ENCODE measurements at regions not wholly inside any gene's neighbourhood (a gene's known extent, or its start where the extent isn't known, plus 50 kb on each side); places are given as distances from the start of the nearest gene placed in this dataset.
"Not testable (repeated sequence)": the region's sequence is repeated elsewhere in the genome, so short reads cannot be mapped to it uniquely, and the experiment has no call there.

DNA sequence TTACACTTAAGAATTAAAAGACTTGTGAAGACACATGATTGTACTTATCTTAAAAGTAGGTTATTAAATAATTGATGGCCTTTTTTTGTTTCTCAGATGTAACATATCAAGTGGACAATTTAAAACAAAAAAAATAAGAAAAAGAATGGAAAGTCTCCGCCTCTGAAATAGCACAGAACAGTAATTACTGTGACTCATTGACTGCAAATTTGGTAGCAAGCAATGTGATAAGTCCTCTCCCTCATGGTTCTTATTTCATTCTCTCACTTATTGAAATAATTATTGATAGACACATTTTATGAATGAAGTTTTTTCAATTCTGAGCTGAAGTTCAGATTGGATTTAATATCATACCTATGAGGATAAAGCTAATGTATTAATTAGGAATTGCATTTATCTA, 717.9 kb upstream of the LUZP2 start:
- Histone ChIP-seq H3K9ac (ENCODE audit: low read length) (no peak overlapping the region), H3K4me1 (ENCODE audit: insufficient read depth, low read length) (peaks cover 3% of the 10 kb centered on the region), H3K4me2 (ENCODE audit: low read length) (no peak overlapping the region), H3K4me3 (ENCODE audit: insufficient read depth, low read depth, low read length) (no peak overlapping the region), H3K27ac (ENCODE audit: low read depth, low read length) (no peak overlapping the region), H2AFZ (ENCODE audit: low read depth, low read length) (no peak overlapping the region), H3K79me2 (ENCODE audit: insufficient read depth, low read length) (no peaks in the 10 kb centered on the region), H3K27me3 (ENCODE audit: insufficient read depth, low read length) (no peaks in the 10 kb centered on the region), H3K9me3 (ENCODE audit: insufficient read depth, low read depth, low read length) (no peaks in the 10 kb centered on the region), H4K20me1 (ENCODE audit: insufficient read depth, low read length) (no peaks in the 10 kb centered on the region), H3K36me3 (ENCODE audit: insufficient read depth, low read length) (no peaks in the 10 kb centered on the region)
- Mint-ChIP-seq H3K36me3 (ENCODE audit: low read depth, unreplicated experiment) (no peaks in the 10 kb centered on the region), H3K4me3 (ENCODE audit: unreplicated experiment) (no peak overlapping the region), H3K9me3 (ENCODE audit: unreplicated experiment) (no peaks in the 10 kb centered on the region), H3K4me1 (ENCODE audit: low read depth, unreplicated experiment) (peaks cover 14% of the 10 kb centered on the region), H3K27ac (ENCODE audit: unreplicated experiment) (peak overlapping the region; percentile 89), H3K27me3 (ENCODE audit: low read depth, unreplicated experiment) (no peaks in the 10 kb centered on the region)
- FAIRE-seq (no peak), DNase-seq (ENCODE audit: low read depth) (peak; percentile 75)
- TF ChIP-seq, protein P1, sequence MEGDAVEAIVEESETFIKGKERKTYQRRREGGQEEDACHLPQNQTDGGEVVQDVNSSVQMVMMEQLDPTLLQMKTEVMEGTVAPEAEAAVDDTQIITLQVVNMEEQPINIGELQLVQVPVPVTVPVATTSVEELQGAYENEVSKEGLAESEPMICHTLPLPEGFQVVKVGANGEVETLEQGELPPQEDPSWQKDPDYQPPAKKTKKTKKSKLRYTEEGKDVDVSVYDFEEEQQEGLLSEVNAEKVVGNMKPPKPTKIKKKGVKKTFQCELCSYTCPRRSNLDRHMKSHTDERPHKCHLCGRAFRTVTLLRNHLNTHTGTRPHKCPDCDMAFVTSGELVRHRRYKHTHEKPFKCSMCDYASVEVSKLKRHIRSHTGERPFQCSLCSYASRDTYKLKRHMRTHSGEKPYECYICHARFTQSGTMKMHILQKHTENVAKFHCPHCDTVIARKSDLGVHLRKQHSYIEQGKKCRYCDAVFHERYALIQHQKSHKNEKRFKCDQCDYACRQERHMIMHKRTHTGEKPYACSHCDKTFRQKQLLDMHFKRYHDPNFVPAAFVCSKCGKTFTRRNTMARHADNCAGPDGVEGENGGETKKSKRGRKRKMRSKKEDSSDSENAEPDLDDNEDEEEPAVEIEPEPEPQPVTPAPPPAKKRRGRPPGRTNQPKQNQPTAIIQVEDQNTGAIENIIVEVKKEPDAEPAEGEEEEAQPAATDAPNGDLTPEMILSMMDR (IDR thresholded peaks at IDR 0.05; ENCODE audit: insufficient read depth, low read depth, low read length), result no peak

DNA sequence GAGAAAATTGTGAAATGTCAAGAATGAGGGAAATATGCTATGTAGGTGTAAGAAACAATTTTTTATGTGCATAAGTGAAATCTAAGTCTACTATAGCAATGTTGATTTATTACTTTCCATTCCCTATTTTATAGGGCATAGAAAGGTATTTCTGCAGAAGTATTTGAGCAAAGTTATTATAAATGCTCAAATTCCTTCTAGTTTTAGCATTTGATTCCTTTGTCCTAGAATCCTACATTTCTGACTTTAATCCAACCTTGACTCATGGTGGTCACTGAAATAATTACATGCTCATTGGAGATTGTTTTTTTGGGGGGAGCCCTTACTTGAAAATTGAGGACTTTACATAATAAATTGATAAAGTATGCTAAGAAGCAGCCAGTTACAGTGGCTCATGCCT, 716.6 kb upstream of the LUZP2 start:
- Histone ChIP-seq H3K4me1 (ENCODE audit: insufficient read depth, low read length) (peaks cover 3% of the 10 kb centered on the region), H2AFZ (ENCODE audit: low read depth, low read length) (no peak overlapping the region), H3K4me2 (ENCODE audit: low read length) (no peak overlapping the region), H3K9ac (ENCODE audit: low read length) (no peak overlapping the region), H3K79me2 (ENCODE audit: insufficient read depth, low read length) (no peaks in the 10 kb centered on the region), H3K36me3 (ENCODE audit: insufficient read depth, low read length) (no peaks in the 10 kb centered on the region), H3K4me3 (ENCODE audit: insufficient read depth, low read depth, low read length) (no peak overlapping the region), H3K9me3 (ENCODE audit: insufficient read depth, low read depth, low read length) (no peaks in the 10 kb centered on the region), H3K27me3 (ENCODE audit: insufficient read depth, low read length) (no peaks in the 10 kb centered on the region), H3K27ac (ENCODE audit: low read depth, low read length) (no peak overlapping the region), H4K20me1 (ENCODE audit: insufficient read depth, low read length) (no peaks in the 10 kb centered on the region)
- no peaks in the 10 kb centered on the region for H3K9me3 Mint-ChIP-seq (ENCODE audit: unreplicated experiment)
- no peak for FAIRE-seq
- no peaks in the 10 kb centered on the region for H3K27me3 Mint-ChIP-seq (ENCODE audit: low read depth, unreplicated experiment)
- peaks cover 14% of the 10 kb centered on the region for H3K4me1 Mint-ChIP-seq (ENCODE audit: low read depth, unreplicated experiment)
- no peak overlapping the region for H3K27ac Mint-ChIP-seq (ENCODE audit: unreplicated experiment)
- DNase-seq (ENCODE audit: low read depth), result peak; percentile 34
- TF ChIP-seq, protein P1 (IDR thresholded peaks at IDR 0.05; ENCODE audit: insufficient read depth, low read depth, low read length), result no peak
- no peak for TF ChIP-seq EZH2 (IDR thresholded peaks at IDR 0.05; ENCODE audit: insufficient read depth, low read length)
- H3K36me3 Mint-ChIP-seq (ENCODE audit: low read depth, unreplicated experiment), result no peaks in the 10 kb centered on the region
- H3K4me3 Mint-ChIP-seq (ENCODE audit: unreplicated experiment), result no peak overlapping the region

DNA sequence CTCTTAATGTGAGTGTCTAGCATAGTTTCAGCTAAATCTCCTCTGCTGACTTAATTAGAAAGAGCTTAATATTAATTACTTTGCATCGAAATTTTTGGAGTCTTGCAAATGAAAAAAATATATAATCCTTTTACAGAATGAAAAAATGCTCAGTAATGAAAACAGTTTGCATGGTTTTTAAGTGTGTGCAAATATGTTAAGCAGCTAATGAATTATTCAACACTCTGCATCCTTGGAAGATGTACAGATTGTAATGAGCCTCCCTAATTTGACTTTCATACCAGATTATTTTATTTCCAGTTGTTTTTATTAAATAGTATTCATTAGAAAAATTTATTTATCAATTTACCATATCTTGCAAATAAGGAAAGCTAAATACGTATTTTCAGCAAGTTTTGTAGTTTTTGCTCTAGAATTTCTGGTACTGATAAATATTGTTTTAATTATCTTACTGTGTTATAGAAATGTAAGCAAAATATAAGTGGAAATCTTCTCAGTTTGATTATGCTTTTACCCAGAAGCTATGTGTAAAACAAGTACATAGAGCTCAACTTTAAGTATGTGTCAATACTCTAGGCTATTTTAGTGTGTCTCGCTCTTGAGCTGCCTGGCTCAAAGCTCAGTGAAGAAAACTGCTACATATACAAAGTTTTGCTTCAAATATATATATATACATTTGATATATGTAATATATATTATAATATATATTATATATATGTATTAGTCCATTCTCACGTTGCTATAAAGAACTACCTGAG, 714.9 kb upstream of the LUZP2 start:
- no peak for DNase-seq (ENCODE audit: low read depth)
- Histone ChIP-seq H4K20me1 (ENCODE audit: insufficient read depth, low read length) (no peaks in the 10 kb centered on the region), H3K4me1 (ENCODE audit: insufficient read depth, low read length) (peaks cover 3% of the 10 kb centered on the region), H3K4me2 (ENCODE audit: low read length) (no peak overlapping the region), H3K27ac (ENCODE audit: low read depth, low read length) (no peak overlapping the region), H3K9me3 (ENCODE audit: insufficient read depth, low read depth, low read length) (no peaks in the 10 kb centered on the region), H3K4me3 (ENCODE audit: insufficient read depth, low read depth, low read length) (no peak overlapping the region), H2AFZ (ENCODE audit: low read depth, low read length) (no peak overlapping the region), H3K79me2 (ENCODE audit: insufficient read depth, low read length) (no peaks in the 10 kb centered on the region), H3K27me3 (ENCODE audit: insufficient read depth, low read length) (no peaks in the 10 kb centered on the region), H3K9ac (ENCODE audit: low read length) (no peak overlapping the region), H3K36me3 (ENCODE audit: insufficient read depth, low read length) (no peaks in the 10 kb centered on the region)
- no peak overlapping the region for H3K27ac Mint-ChIP-seq (ENCODE audit: unreplicated experiment)
- H3K4me1 Mint-ChIP-seq (ENCODE audit: low read depth, unreplicated experiment), result peaks cover 14% of the 10 kb centered on the region
- no peak for FAIRE-seq
- no peaks in the 10 kb centered on the region for H3K9me3 Mint-ChIP-seq (ENCODE audit: unreplicated experiment)
- no peak overlapping the region for H3K4me3 Mint-ChIP-seq (ENCODE audit: unreplicated experiment)
- no peaks in the 10 kb centered on the region for H3K36me3 Mint-ChIP-seq (ENCODE audit: low read depth, unreplicated experiment)
- H3K27me3 Mint-ChIP-seq (ENCODE audit: low read depth, unreplicated experiment), result no peaks in the 10 kb centered on the region
- TF ChIP-seq, protein P1 (IDR thresholded peaks at IDR 0.05; ENCODE audit: insufficient read depth, low read depth, low read length), result no peak
- no peak for TF ChIP-seq EZH2 (IDR thresholded peaks at IDR 0.05; ENCODE audit: insufficient read depth, low read length)

DNA sequence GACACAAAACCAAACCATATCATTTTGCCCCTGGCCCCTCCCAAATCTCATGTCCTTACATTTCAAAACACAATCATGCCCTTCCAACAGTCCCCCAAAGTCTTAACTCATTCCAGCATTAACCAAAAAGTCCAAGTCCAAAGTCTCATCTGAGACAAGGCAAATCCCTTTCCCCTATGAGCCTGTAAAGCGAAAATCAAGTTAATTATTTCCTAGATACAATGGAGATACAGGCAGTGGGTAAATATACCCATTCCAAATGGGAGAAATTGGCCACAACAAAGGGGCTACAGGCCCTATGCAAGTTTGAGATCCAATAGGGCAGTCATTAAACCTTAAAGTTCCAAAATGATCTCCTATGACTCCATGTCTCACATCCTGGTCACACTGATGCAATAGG, 709.9 kb upstream of the LUZP2 start:
- not testable (repeated sequence) for H3K27ac ChIP-seq (ENCODE audit: low read depth, low read length); H3K9me3 ChIP-seq (ENCODE audit: insufficient read depth, low read depth, low read length); H3K27me3 ChIP-seq (ENCODE audit: insufficient read depth, low read length); H3K4me2 ChIP-seq (ENCODE audit: low read length); H3K4me3 Mint-ChIP-seq (ENCODE audit: unreplicated experiment); H3K27me3 Mint-ChIP-seq (ENCODE audit: low read depth, unreplicated experiment); H2AFZ ChIP-seq (ENCODE audit: low read depth, low read length); H3K36me3 ChIP-seq (ENCODE audit: insufficient read depth, low read length); FAIRE-seq; H3K79me2 ChIP-seq (ENCODE audit: insufficient read depth, low read length); H3K27ac Mint-ChIP-seq (ENCODE audit: unreplicated experiment); H3K9ac ChIP-seq (ENCODE audit: low read length); H3K36me3 Mint-ChIP-seq (ENCODE audit: low read depth, unreplicated experiment); H3K4me3 ChIP-seq (ENCODE audit: insufficient read depth, low read depth, low read length); H3K9me3 Mint-ChIP-seq (ENCODE audit: unreplicated experiment); H4K20me1 ChIP-seq (ENCODE audit: insufficient read depth, low read length); DNase-seq (ENCODE audit: low read depth)
- H3K4me1 ChIP-seq (ENCODE audit: insufficient read depth, low read length), result peaks cover 11% of the 10 kb centered on the region
- H3K4me1 Mint-ChIP-seq (ENCODE audit: low read depth, unreplicated experiment), result peaks cover 14% of the 10 kb centered on the region
